ENCODE measurements at regions not wholly inside any gene's neighbourhood (a gene's known extent, or its start where the extent isn't known, plus 50 kb on each side); places are given as distances from the start of the nearest gene placed in this dataset.

- in situ Hi-C loops (cut with MboI; ENCODE audit: low sequenced_read_pairs, unreplicated experiment) = no loop called here
- DNase-seq (ENCODE audit: low spot score) = peak; percentile 16
- TF ChIP-seq CTCF (IDR thresholded peaks at IDR 0.05; ENCODE audit: borderline replicate concordance, control extremely low read depth, extremely low read depth, insufficient read depth, missing control alignments) = no peak
These were observed 327.7 kb downstream of the PIK3R1 start for GRCh38 chr5:68543212-68543611.

GRCh38 chr5:68544091-68544647, 328.6 kb downstream of the PIK3R1 start:
- DNase-seq (ENCODE audit: low spot score) = no peak
- TF ChIP-seq CTCF (IDR thresholded peaks at IDR 0.05; ENCODE audit: borderline replicate concordance, control extremely low read depth, extremely low read depth, insufficient read depth, missing control alignments) = no peak
- in situ Hi-C loops (cut with MboI; ENCODE audit: low sequenced_read_pairs, unreplicated experiment) = no loop called here

- DNase-seq (ENCODE audit: low spot score) = no peak
- TF ChIP-seq CTCF (IDR thresholded peaks at IDR 0.05; ENCODE audit: borderline replicate concordance, control extremely low read depth, extremely low read depth, insufficient read depth, missing control alignments) = no peak
- in situ Hi-C loops (cut with MboI; ENCODE audit: low sequenced_read_pairs, unreplicated experiment) = no loop called here
These were observed 329.3 kb downstream of the PIK3R1 start for GRCh38 chr5:68544648-68545552.

DNA sequence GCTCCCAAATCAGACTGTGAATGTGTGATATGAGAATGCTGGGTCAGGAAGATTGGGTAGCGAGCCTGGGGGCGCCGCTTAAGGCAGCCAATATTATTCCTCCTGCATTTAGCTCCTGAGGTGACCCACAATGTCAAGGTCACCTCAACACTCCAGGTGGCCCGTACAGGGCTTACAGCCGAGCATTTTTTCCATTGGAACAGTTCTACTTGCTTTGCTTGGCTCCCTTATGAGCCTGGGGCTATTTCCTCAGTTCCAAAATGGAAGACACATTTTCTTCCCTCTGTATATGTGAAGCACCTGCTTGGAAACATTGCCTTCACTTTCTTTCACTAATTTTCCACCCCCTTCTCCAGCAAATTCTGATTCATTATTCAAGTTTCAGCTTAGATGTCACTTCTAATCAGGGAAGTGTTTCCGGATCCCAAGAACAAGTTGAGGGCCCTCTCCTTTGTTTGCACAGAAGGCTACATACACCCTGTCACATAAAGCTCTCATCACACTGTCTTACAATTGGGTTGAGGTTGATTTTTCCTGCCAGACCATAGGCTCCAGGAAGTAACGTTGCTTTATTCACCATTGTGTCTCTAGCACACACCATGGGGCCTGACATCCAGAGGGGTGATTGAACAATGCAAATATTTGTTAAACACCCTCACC, 330.2 kb downstream of the PIK3R1 start:
- in situ Hi-C loops (cut with MboI; ENCODE audit: low sequenced_read_pairs, unreplicated experiment) = no loop called here
- TF ChIP-seq CTCF (IDR thresholded peaks at IDR 0.05; ENCODE audit: borderline replicate concordance, control extremely low read depth, extremely low read depth, insufficient read depth, missing control alignments) = no peak
- no peak for DNase-seq (ENCODE audit: low spot score)

DNA sequence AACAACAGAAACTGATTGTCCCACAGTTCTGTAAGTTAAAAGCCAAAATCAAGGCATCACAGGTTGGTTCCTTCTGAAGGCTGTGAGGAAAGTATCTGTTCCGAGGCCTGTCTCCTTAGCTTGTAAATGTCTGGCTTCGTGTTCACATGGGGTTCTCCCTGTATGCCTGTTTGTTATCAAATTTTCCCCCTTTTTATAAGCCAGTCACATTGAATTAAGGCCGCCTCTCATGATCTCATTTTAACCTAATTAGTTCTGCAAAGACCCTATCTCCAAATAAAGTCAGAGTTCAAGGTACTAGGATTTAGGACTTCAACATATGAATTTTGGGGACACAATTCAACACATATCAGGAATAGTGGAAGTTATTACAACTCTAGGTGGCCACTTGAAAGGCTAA, 331.5 kb downstream of the PIK3R1 start:
- no peak for DNase-seq (ENCODE audit: low spot score)
- TF ChIP-seq CTCF (IDR thresholded peaks at IDR 0.05; ENCODE audit: borderline replicate concordance, control extremely low read depth, extremely low read depth, insufficient read depth, missing control alignments) = no peak
- in situ Hi-C loops (cut with MboI; ENCODE audit: low sequenced_read_pairs, unreplicated experiment) = no loop called here

DNA sequence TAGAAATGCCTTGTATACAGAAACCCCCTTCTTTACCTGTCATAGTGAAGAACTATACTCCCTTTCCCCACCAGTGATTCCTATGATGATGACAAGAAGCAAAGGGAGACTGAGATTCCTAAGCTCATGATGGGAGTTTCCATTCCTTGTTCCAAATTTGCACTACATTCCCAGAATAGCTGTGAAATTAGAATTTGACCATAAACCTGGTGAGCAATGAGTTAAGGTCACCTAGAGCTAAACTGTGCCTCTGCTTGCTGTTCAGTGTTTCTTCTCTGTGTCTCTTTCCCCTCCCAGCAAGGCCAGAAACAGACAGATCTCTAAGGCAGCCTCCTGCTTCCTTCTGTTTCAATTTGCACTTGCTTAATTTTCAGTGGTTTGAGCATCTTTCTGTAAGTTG, 332.1 kb downstream of the PIK3R1 start:
- no peak for DNase-seq (ENCODE audit: low spot score)
- no peak for TF ChIP-seq CTCF (IDR thresholded peaks at IDR 0.05; ENCODE audit: borderline replicate concordance, control extremely low read depth, extremely low read depth, insufficient read depth, missing control alignments)
- in situ Hi-C loops (cut with MboI; ENCODE audit: low sequenced_read_pairs, unreplicated experiment) = no loop called here

Data from GM13976 (cell line).